ENCODE measurements at regions not wholly inside any gene's neighbourhood (a gene's known extent, or its start where the extent isn't known, plus 50 kb on each side); places are given as distances from the start of the nearest gene placed in this dataset.
"Not testable (repeated sequence)": the region's sequence is repeated elsewhere in the genome, so short reads cannot be mapped to it uniquely, and the experiment has no call there.

DNA sequence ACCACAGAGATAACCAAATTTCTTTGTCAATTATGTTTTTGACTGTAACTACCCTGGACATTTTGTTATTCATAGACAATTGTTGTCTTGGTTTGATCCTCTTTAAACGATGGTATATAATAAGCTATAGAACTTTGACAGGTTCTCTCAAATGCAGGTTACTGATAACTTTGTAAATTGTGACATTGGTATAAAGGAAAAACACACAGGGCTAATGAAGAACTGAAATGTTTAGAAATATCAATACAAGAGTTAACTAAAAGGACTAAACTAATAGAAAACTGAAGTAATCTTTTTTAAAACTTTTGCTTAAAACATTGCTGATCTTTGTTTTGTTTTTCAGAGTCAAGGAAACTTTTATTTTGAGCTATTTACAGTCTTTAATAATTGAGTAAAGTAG lies 124.8 kb downstream of the TPBG start:
- no peaks in the 10 kb centered on the region for H3K27me3 ChIP-seq
- TF ChIP-seq, protein P1, sequence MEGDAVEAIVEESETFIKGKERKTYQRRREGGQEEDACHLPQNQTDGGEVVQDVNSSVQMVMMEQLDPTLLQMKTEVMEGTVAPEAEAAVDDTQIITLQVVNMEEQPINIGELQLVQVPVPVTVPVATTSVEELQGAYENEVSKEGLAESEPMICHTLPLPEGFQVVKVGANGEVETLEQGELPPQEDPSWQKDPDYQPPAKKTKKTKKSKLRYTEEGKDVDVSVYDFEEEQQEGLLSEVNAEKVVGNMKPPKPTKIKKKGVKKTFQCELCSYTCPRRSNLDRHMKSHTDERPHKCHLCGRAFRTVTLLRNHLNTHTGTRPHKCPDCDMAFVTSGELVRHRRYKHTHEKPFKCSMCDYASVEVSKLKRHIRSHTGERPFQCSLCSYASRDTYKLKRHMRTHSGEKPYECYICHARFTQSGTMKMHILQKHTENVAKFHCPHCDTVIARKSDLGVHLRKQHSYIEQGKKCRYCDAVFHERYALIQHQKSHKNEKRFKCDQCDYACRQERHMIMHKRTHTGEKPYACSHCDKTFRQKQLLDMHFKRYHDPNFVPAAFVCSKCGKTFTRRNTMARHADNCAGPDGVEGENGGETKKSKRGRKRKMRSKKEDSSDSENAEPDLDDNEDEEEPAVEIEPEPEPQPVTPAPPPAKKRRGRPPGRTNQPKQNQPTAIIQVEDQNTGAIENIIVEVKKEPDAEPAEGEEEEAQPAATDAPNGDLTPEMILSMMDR (IDR thresholded peaks at IDR 0.05) = no peak
- peaks cover 6 to 29% of the 10 kb centered on the region in 2 donors for H3K9me3 ChIP-seq

DNA sequence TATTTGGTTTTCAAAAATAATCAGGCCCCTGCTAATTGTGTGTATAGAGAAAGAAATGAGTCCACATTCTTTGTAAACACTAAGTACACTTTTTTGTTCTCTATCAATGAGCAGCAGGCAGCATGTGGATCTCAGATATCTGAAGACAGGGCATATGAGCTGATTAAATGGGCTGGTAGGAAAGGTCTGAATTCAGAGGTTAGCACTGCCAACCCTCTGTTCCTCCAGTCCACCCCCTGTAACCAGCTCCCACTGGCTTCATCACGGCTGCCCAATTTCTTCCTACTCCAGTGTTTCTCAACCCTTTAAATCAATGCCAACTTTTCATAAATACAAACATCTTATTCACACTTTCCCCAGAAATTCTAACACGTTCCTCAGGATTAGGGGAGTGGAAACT lies 128.5 kb downstream of the TPBG start:
- Histone ChIP-seq H3K4me1 (no peaks in the 10 kb centered on the region), H3K4me3 (no peak overlapping the region), H3K27me3 (no peaks in the 10 kb centered on the region), H3K27ac (no peak overlapping the region), H3K9me3 (peaks cover 6 to 16% of the 10 kb centered on the region in 2 donors), H3K36me3 (no peaks in the 10 kb centered on the region)
- TF ChIP-seq, protein P1 (IDR thresholded peaks at IDR 0.05) = no peak
- DNase-seq (ENCODE audit: low spot score in 2 of 2) = no peak
- intact Hi-C loops (cut with DNase I) = no loop called here

More for the DNA sequence above, 124.8 kb downstream of the TPBG start:
- Histone ChIP-seq H3K27ac (no peak overlapping the region), H3K36me3 (no peaks in the 10 kb centered on the region), H3K4me1 (no peaks in the 10 kb centered on the region), H3K4me3 (no peak overlapping the region)
- no peak for DNase-seq (ENCODE audit: low spot score in 2 of 2)
- intact Hi-C loops (cut with DNase I) = no loop called here

DNA sequence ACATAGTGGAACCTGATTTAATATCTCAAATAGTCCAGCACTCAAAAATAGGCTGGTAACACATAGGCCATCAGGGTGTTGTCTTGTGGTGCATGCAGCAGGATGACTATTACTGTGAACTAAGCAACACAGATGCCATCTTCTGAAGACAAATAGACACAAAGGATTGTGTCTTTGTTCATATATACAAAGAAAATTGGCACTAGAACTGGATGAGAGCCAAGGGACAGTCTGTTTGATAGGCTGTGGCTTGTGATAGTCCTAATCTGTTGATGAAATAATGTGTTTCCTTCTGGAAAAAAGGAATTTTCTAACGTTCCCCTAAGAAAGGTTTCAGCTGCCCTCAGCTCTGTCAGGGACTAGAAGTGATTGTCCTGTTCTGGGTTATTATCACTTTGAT lies 129.8 kb downstream of the TPBG start:
- Histone ChIP-seq H3K27ac (no peak overlapping the region), H3K9me3 (peaks cover 0 to 5% of the 10 kb centered on the region in 2 donors), H3K27me3 (no peaks in the 10 kb centered on the region), H3K4me1 (no peaks in the 10 kb centered on the region), H3K36me3 (no peaks in the 10 kb centered on the region), H3K4me3 (no peak overlapping the region)
- intact Hi-C loops (cut with DNase I) = no loop called here
- TF ChIP-seq, protein P1 (IDR thresholded peaks at IDR 0.05) = no peak
- no peak for DNase-seq (ENCODE audit: low spot score in 2 of 2)

DNA sequence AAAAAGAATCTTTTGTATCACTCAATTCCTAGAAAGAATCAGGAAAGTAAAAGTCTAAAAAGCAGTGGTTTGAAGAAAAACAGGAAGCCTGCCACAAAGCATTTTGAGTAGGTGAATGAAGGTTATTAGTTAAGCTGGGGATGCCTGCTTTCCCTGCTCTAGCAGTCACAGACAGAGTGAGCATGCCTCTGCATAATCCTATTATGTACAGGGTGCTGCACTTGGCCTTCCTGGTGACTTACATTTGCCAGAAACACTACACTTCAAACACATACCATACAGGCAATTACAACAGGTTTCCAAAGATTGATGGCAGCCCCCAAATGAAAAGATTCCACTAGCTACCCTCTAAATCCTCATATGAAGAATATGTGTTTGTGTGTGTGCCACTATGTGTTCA lies 130.8 kb downstream of the TPBG start:
- TF ChIP-seq, protein P1 (IDR thresholded peaks at IDR 0.05) = no peak
- Histone ChIP-seq H3K4me3 (no peak overlapping the region), H3K9me3 (no peaks in the 10 kb centered on the region), H3K4me1 (no peaks in the 10 kb centered on the region), H3K27me3 (no peaks in the 10 kb centered on the region), H3K27ac (no peak overlapping the region), H3K36me3 (no peaks in the 10 kb centered on the region)
- no peak for DNase-seq (ENCODE audit: low spot score in 2 of 2)
- intact Hi-C loops (cut with DNase I) = no loop called here

DNA sequence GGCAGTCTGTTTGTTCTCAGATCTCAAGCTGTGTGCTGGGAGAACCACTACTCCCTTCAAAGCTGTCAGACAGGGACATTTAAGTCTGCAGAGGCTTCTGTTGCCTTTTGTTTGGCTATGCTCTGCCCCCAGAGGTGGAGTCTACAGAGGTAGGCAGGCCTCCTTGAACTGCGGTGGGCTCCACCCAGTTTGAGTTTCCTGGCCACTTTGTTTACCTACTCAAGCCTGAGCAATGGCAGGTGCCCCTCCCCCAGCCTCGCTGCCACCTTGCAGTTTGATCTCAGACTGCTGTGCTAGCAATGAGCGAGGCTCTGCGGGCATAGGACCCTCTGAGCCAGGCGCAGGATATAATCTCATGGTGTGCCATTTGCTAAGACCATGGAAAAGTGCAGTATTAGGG lies 138.3 kb downstream of the TPBG start:
- intact Hi-C loops (cut with DNase I); H3K4me1 ChIP-seq; DNase-seq (ENCODE audit: low spot score in 2 of 2); H3K9me3 ChIP-seq; H3K36me3 ChIP-seq; H3K4me3 ChIP-seq; H3K27me3 ChIP-seq; H3K27ac ChIP-seq: not testable (repeated sequence)

DNA sequence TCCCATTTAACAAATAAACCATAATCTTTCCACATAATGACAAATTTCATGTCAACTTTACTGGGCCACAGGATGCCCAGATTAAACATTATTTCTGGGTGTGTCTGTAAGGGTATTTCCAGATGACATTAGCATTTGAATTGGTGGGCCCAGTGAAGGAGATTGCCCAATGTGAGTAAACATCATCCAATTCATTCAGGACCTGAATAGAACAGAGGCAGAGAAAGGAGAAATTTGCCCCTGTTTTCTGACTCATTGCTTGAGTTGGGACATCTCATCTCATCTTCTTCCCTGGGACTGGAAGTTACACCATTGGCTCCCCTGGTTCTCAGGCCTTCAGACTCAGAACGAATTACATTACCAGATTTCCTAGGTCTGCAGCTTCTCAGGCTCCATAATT lies 142.9 kb downstream of the TPBG start:
- Histone ChIP-seq H3K36me3 (no peaks in the 10 kb centered on the region), H3K9me3 (no peaks in the 10 kb centered on the region), H3K4me3 (no peak overlapping the region), H3K4me1 (no peaks in the 10 kb centered on the region), H3K27ac (no peak overlapping the region), H3K27me3 (no peaks in the 10 kb centered on the region)
- intact Hi-C loops (cut with DNase I) = no loop called here
- DNase-seq (ENCODE audit: low spot score in 2 of 2) = no peak
- TF ChIP-seq, protein P1 (IDR thresholded peaks at IDR 0.05) = no peak

Measured in ascending aorta (tissue), 2 donors.